Activated naive CD8-positive, alpha-beta T cell treated with anti-CD3 and anti-CD28 coated beads, Interleukin-2, amount 50 U/mL, for 24 hours (primary cell): ENCODE measurements at regions not wholly inside any gene's neighbourhood (a gene's known extent, or its start where the extent isn't known, plus 50 kb on each side); places are given as distances from the start of the nearest gene placed in this dataset.
A peak's percentile ranks its signal among the peaks of the same experiment; 100 is the strongest.
"Not testable (repeated sequence)": the region's sequence is repeated elsewhere in the genome, so short reads cannot be mapped to it uniquely, and the experiment has no call there.

Source experiments
- ATAC-seq: fragments of 150-1000 bp; cut with Tn5 transposase; one replicate; pipeline ENCODE4 v1.10.0; 2021
- DNase-seq: peaks from one replicate; pipeline ENCODE4 v3.0.0; 2021
- H3K27ac Mint-ChIP-seq: one replicate; pipeline ENCODE4 v1.8.0; 2021; ENCODE audit warnings: mild to moderate bottlenecking, mixed read lengths
- H3K27me3 Mint-ChIP-seq: one replicate; pipeline ENCODE4 v1.8.0; 2021; ENCODE audit warnings: mixed read lengths
- H3K36me3 Mint-ChIP-seq: one replicate; pipeline ENCODE4 v1.8.0; 2021; ENCODE audit warnings: low read depth, mixed read lengths
- H3K4me1 Mint-ChIP-seq: one replicate; pipeline ENCODE4 v1.8.0; 2021; ENCODE audit warnings: mixed read lengths
- H3K4me3 Mint-ChIP-seq: one replicate; pipeline ENCODE4 v1.8.0; 2021; ENCODE audit warnings: mild to moderate bottlenecking, moderate library complexity, mixed read lengths
- H3K9me3 Mint-ChIP-seq: one replicate; pipeline ENCODE4 v1.8.0; 2021; ENCODE audit warnings: mixed read lengths

- no peaks in the 10 kb centered on the region for H3K27me3 Mint-ChIP-seq
Measured at GRCh38 chr3:61356685-61357084, 105.4 kb upstream of the FHIT start.

GRCh38 chr3:61357902-61358301 lies 106.7 kb upstream of the FHIT start:
- no peaks in the 10 kb centered on the region for H3K36me3 Mint-ChIP-seq
- H3K27me3 Mint-ChIP-seq: peaks cover 4% of the 10 kb centered on the region
- ATAC-seq (no peak), DNase-seq (no peak)
- no peaks in the 10 kb centered on the region for H3K4me1 Mint-ChIP-seq
- H3K27ac Mint-ChIP-seq: no peak overlapping the region
- H3K4me3 Mint-ChIP-seq: no peak overlapping the region
- no peaks in the 10 kb centered on the region for H3K9me3 Mint-ChIP-seq

More at GRCh38 chr3:61356685-61357084, 105.4 kb upstream of the FHIT start:
- no peak overlapping the region for H3K27ac Mint-ChIP-seq
- no peaks in the 10 kb centered on the region for H3K9me3 Mint-ChIP-seq
- H3K36me3 Mint-ChIP-seq: no peaks in the 10 kb centered on the region
- no peak overlapping the region for H3K4me3 Mint-ChIP-seq
- H3K4me1 Mint-ChIP-seq: no peaks in the 10 kb centered on the region
- no peak for DNase-seq
- ATAC-seq: no peak

GRCh38 chr3:61358364-61358763 lies 107.1 kb upstream of the FHIT start:
- Mint-ChIP-seq H3K27me3 (peaks cover 4% of the 10 kb centered on the region), H3K27ac (no peak overlapping the region), H3K9me3 (no peaks in the 10 kb centered on the region), H3K4me3 (no peak overlapping the region), H3K4me1 (no peaks in the 10 kb centered on the region), H3K36me3 (no peaks in the 10 kb centered on the region)
- DNase-seq: no peak
- ATAC-seq: no peak

DNA sequence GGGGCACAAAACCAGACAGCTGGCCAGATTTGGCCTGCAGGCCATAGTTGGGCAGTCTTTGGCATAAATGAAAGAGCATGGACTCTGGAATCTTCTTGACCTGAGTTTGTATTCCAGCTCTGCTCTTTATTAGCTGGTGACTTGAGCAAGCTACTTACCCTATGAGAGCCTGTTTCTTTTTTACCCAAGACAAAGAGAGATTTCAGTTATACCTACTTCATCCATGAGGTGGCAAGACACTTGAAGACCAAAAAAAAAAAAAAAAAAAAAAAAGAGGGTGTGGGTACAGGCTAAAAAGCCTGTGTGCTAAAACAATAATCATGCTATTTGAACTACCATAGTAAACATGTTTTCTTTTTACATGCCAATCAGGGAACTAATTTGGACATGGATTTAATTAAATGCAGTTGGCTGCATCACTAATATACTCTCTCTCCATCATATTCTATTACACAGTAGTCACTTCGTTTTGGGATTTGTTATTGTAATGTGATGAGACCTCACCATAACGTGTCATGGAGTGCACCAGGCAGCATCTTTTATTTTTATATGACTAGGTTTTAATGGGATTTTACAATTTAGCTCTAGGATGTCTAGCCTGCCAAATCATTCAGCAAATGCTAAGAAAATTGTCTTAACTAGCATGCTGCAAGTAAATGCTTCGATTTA lies 109.2 kb upstream of the FHIT start:
- H3K4me1 Mint-ChIP-seq: no peaks in the 10 kb centered on the region
- H3K27ac Mint-ChIP-seq: no peak overlapping the region
- H3K27me3 Mint-ChIP-seq: peaks cover 4% of the 10 kb centered on the region
- ATAC-seq (no peak), DNase-seq (no peak)
- no peak overlapping the region for H3K4me3 Mint-ChIP-seq
- H3K36me3 Mint-ChIP-seq: no peaks in the 10 kb centered on the region
- peaks cover 4% of the 10 kb centered on the region for H3K9me3 Mint-ChIP-seq

- DNase-seq: no peak
- no peak for ATAC-seq
- H3K9me3 Mint-ChIP-seq: no peaks in the 10 kb centered on the region
- H3K4me1 Mint-ChIP-seq: no peaks in the 10 kb centered on the region
- H3K27me3 Mint-ChIP-seq: no peaks in the 10 kb centered on the region
- no peaks in the 10 kb centered on the region for H3K36me3 Mint-ChIP-seq
- H3K27ac Mint-ChIP-seq: no peak overlapping the region
- no peak overlapping the region for H3K4me3 Mint-ChIP-seq
Measured at GRCh38 chr3:61369678-61370077, 118.4 kb upstream of the FHIT start.

GRCh38 chr3:61371123-61371522 lies 119.9 kb upstream of the FHIT start:
- Mint-ChIP-seq H3K9me3 (no peaks in the 10 kb centered on the region), H3K27ac (no peak overlapping the region), H3K4me1 (no peaks in the 10 kb centered on the region), H3K27me3 (no peaks in the 10 kb centered on the region), H3K4me3 (no peak overlapping the region), H3K36me3 (no peaks in the 10 kb centered on the region)
- DNase-seq (peak; percentile 7), ATAC-seq (no peak)

- no peak for DNase-seq
- H3K4me3 Mint-ChIP-seq: no peak overlapping the region
- H3K27ac Mint-ChIP-seq: no peak overlapping the region
- H3K27me3 Mint-ChIP-seq: no peaks in the 10 kb centered on the region
- H3K36me3 Mint-ChIP-seq: no peaks in the 10 kb centered on the region
- no peaks in the 10 kb centered on the region for H3K4me1 Mint-ChIP-seq
- no peak for ATAC-seq
- H3K9me3 Mint-ChIP-seq: no peaks in the 10 kb centered on the region
Measured at GRCh38 chr3:61372723-61373122, 121.5 kb upstream of the FHIT start.

DNA sequence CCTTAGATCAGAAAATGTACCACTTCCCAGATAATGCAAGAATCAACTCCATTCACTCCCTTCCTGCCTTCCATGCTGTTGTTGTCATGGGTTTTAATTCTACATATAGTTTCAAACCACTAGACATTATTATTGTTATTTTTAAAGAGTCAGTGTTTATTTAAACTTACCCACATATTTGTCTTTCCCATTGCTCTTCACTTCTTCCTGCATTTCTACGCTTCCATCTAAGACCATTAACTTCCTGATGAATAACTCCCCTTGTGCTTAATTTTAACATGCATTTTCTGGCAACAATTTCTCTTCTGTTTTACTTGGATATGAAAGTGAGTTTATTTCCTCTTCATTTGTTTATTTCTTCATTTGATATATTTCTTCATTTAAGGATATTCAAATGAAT lies 127.1 kb upstream of the FHIT start:
- Mint-ChIP-seq H3K27ac (no peak overlapping the region), H3K4me3 (no peak overlapping the region), H3K4me1 (no peaks in the 10 kb centered on the region), H3K27me3 (peaks cover 7% of the 10 kb centered on the region), H3K36me3 (no peaks in the 10 kb centered on the region), H3K9me3 (no peaks in the 10 kb centered on the region)
- ATAC-seq: no peak
- no peak for DNase-seq

DNA sequence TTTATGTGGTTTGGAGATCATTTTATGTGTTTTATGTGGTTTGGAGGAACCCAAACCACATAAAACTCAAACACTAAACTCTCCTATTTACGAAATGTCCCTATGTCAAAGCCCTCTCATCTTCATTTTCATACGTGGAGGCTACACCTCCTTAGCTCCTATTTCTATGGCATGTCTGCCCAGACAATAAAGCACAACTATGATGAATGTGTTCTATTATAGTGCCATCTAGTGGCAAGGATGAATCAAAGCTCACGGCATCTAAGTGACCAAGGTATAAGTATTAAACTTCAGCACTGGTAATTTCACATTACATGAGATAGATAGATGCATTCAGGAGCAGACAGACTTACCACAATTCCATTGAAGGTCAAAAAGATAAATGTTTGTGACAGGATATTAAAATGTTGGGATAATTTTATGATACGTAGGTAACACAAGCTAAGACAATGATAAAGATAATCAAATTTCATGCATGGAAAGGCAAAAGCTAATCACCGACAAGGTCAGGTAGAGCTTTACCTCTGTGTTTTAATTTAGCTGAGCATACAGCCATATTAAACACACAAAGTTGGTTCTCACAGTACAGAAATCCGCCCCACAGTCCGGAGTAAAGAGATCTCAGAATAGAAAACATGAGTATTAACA lies 130.6 kb upstream of the FHIT start:
- Mint-ChIP-seq H3K27ac (no peak overlapping the region), H3K27me3 (peaks cover 16% of the 10 kb centered on the region), H3K4me1 (no peaks in the 10 kb centered on the region), H3K36me3 (no peaks in the 10 kb centered on the region), H3K9me3 (no peaks in the 10 kb centered on the region), H3K4me3 (no peak overlapping the region)
- DNase-seq (no peak), ATAC-seq (peak; percentile 75)

GRCh38 chr3:61387817-61388216 lies 136.6 kb upstream of the FHIT start:
- Mint-ChIP-seq H3K9me3 (peaks cover 4% of the 10 kb centered on the region), H3K27ac (no peak overlapping the region), H3K27me3 (peaks cover 11% of the 10 kb centered on the region), H3K4me1 (no peaks in the 10 kb centered on the region), H3K4me3 (no peak overlapping the region), H3K36me3 (no peaks in the 10 kb centered on the region)
- ATAC-seq: no peak
- DNase-seq: no peak

- not testable (repeated sequence) for H3K4me3 Mint-ChIP-seq, H3K27me3 Mint-ChIP-seq, H3K4me1 Mint-ChIP-seq, H3K36me3 Mint-ChIP-seq, H3K9me3 Mint-ChIP-seq, ATAC-seq, DNase-seq, H3K27ac Mint-ChIP-seq
Measured at GRCh38 chr3:61393480-61393947, 142.3 kb upstream of the FHIT start.

- no peak overlapping the region for H3K4me3 Mint-ChIP-seq
- peaks cover 3% of the 10 kb centered on the region for H3K27me3 Mint-ChIP-seq
- no peaks in the 10 kb centered on the region for H3K36me3 Mint-ChIP-seq
- no peaks in the 10 kb centered on the region for H3K4me1 Mint-ChIP-seq
- DNase-seq (no peak), ATAC-seq (no peak)
- no peak overlapping the region for H3K27ac Mint-ChIP-seq
- H3K9me3 Mint-ChIP-seq: peaks cover 4% of the 10 kb centered on the region
Measured at GRCh38 chr3:61401359-61401758, 150.1 kb upstream of the FHIT start.

- H3K36me3 Mint-ChIP-seq: no peaks in the 10 kb centered on the region
- no peak for ATAC-seq
- no peaks in the 10 kb centered on the region for H3K4me1 Mint-ChIP-seq
- H3K9me3 Mint-ChIP-seq: no peaks in the 10 kb centered on the region
- no peak for DNase-seq
- peaks cover 17% of the 10 kb centered on the region for H3K27me3 Mint-ChIP-seq
- no peak overlapping the region for H3K4me3 Mint-ChIP-seq
- no peak overlapping the region for H3K27ac Mint-ChIP-seq
Measured at GRCh38 chr3:61407397-61407796, 154.0 kb upstream of the PTPRG start.

GRCh38 chr3:61409638-61410037 lies 151.7 kb upstream of the PTPRG start:
- Mint-ChIP-seq H3K36me3 (no peaks in the 10 kb centered on the region), H3K4me3 (no peak overlapping the region), H3K9me3 (no peaks in the 10 kb centered on the region), H3K4me1 (no peaks in the 10 kb centered on the region), H3K27me3 (peaks cover 18% of the 10 kb centered on the region), H3K27ac (no peak overlapping the region)
- no peak for DNase-seq
- no peak for ATAC-seq

- not testable (repeated sequence) for H3K27ac Mint-ChIP-seq, DNase-seq, H3K4me1 Mint-ChIP-seq, H3K4me3 Mint-ChIP-seq, H3K9me3 Mint-ChIP-seq, H3K36me3 Mint-ChIP-seq, ATAC-seq
- H3K27me3 Mint-ChIP-seq: peaks cover 18% of the 10 kb centered on the region
Measured at GRCh38 chr3:61410358-61410757, 151.0 kb upstream of the PTPRG start.
